ENCODE measurements at regions not wholly inside any gene's neighbourhood (a gene's known extent, or its start where the extent isn't known, plus 50 kb on each side); places are given as distances from the start of the nearest gene placed in this dataset.

GRCh38 chr18:56285387-56286065 is 352.9 kb downstream of the TXNL1 start:
- TF ChIP-seq CTCF (IDR thresholded peaks at IDR 0.05): no peak
- no peak for TF ChIP-seq POLR2A (IDR thresholded peaks at IDR 0.05)
- TF ChIP-seq POLR2AphosphoS5 (IDR thresholded peaks at IDR 0.05): no peak

Data from prostate gland (tissue), 2 donors.